SK-N-SH treated with all-trans-retinoic acid at 6 μM for 48 hours (cell line): ENCODE measurements at regions not wholly inside any gene's neighbourhood (a gene's known extent, or its start where the extent isn't known, plus 50 kb on each side); places are given as distances from the start of the nearest gene placed in this dataset.

Experiments
- ATAC-seq: fragments of 200-7000 bp; cut with Tn5 transposase; 3 replicates; pipeline ENCODE4 v1.9.1; 2020; ENCODE audit warnings: mild to moderate bottlenecking, moderate library complexity
- ARNTL ChIP-seq: fragments of 450-650 bp; formaldehyde crosslinking; IDR thresholded peaks from 2 replicates; pipeline ENCODE4 v1.5.0; 2020; ENCODE audit warnings: low read depth, mild to moderate bottlenecking, moderate library complexity, borderline replicate concordance
- BACH2 ChIP-seq: fragments of 250-450 bp; sonication (Bioruptor Pico); IDR thresholded peaks from 2 replicates; pipeline ENCODE4 v1.9.0; 2021; ENCODE audit warnings: mild to moderate bottlenecking, borderline replicate concordance
- CREB5 ChIP-seq: fragments of 250-450 bp; sonication (Bioruptor Pico); IDR thresholded peaks from 2 replicates; pipeline ENCODE4 v1.5.1; 2020; ENCODE audit warnings: low read depth, mild to moderate bottlenecking, moderate library complexity
- CSDC2 ChIP-seq: fragments of 250-450 bp; sonication (Bioruptor Pico); IDR thresholded peaks from 2 replicates; pipeline ENCODE4 v1.5.0; 2020; ENCODE audit warnings: mild to moderate bottlenecking, moderate library complexity
- CSRNP3 ChIP-seq: fragments of 250-450 bp; sonication (Bioruptor Pico); IDR thresholded peaks from 2 replicates; pipeline ENCODE4 v1.5.1; 2021; ENCODE audit warnings: mild to moderate bottlenecking, moderate library complexity
- ESRRG ChIP-seq: fragments of 250-450 bp; sonication (Bioruptor Pico); IDR thresholded peaks from 2 replicates; pipeline ENCODE4 v1.6.1; 2021; ENCODE audit warnings: mild to moderate bottlenecking
- GLIS3 ChIP-seq: fragments of 250-450 bp; sonication (Bioruptor Pico); IDR thresholded peaks from 2 replicates; pipeline ENCODE4 v1.5.0; 2020; ENCODE audit warnings: mild to moderate bottlenecking, moderate library complexity
- ISL1 ChIP-seq: fragments of 250-450 bp; sonication (Bioruptor Pico); IDR thresholded peaks from 2 replicates; pipeline ENCODE4 v2.1.2; 2022; ENCODE audit warnings: mild to moderate bottlenecking, moderate library complexity
- OSR1 ChIP-seq: fragments of 250-450 bp; sonication (Bioruptor Pico); IDR thresholded peaks from 2 replicates; pipeline ENCODE4 v1.8.0; 2022; ENCODE audit warnings: moderate library complexity, mild to moderate bottlenecking, inconsistent platforms
- PATZ1 ChIP-seq: fragments of 250-450 bp; sonication (Bioruptor Pico); IDR thresholded peaks from 2 replicates; pipeline ENCODE4 v1.8.0; 2020; ENCODE audit warnings: mild to moderate bottlenecking, moderate library complexity, borderline replicate concordance
- POU6F1 ChIP-seq: fragments of 250-450 bp; sonication (Bioruptor Pico); IDR thresholded peaks from 2 replicates; pipeline ENCODE4 v1.8.0; 2021; ENCODE audit warnings: low read depth, mild to moderate bottlenecking, moderate library complexity, borderline replicate concordance
- PPARA ChIP-seq: fragments of 250-450 bp; sonication (Bioruptor Pico); IDR thresholded peaks from 2 replicates; pipeline ENCODE4 v1.5.0; 2020; ENCODE audit warnings: mild to moderate bottlenecking, borderline replicate concordance
- RARB ChIP-seq: fragments of 250-450 bp; sonication (Bioruptor Pico); IDR thresholded peaks from 2 replicates; pipeline ENCODE4 v1.8.0; 2021; ENCODE audit warnings: mild to moderate bottlenecking, moderate library complexity
- SNAI2 ChIP-seq: fragments of 250-450 bp; sonication (Bioruptor Pico); IDR thresholded peaks from 2 replicates; pipeline ENCODE4 v1.5.0; 2020; ENCODE audit warnings: mild to moderate bottlenecking, moderate library complexity
- TCF4 ChIP-seq: fragments of 250-450 bp; sonication (Bioruptor Pico); IDR thresholded peaks from 2 replicates; pipeline ENCODE4 v1.8.0; 2021; ENCODE audit warnings: mild to moderate bottlenecking, moderate library complexity, borderline replicate concordance
- TOX ChIP-seq: fragments of 250-450 bp; sonication (Bioruptor Pico); IDR thresholded peaks from 2 replicates; pipeline ENCODE4 v1.8.0; 2021; ENCODE audit warnings: mild to moderate bottlenecking, moderate library complexity, borderline replicate concordance
- TSHZ2 ChIP-seq: fragments of 250-450 bp; sonication (Bioruptor Pico); IDR thresholded peaks from 2 replicates; pipeline ENCODE4 v1.5.0; 2020; ENCODE audit warnings: mild to moderate bottlenecking, moderate library complexity
- ZFP3 ChIP-seq: fragments of 250-450 bp; sonication (Bioruptor Pico); IDR thresholded peaks from 2 replicates; pipeline ENCODE4 v1.5.0; 2020; ENCODE audit warnings: mild to moderate bottlenecking, moderate library complexity
- ZFP30 ChIP-seq: fragments of 450-650 bp; formaldehyde crosslinking; IDR thresholded peaks from 2 replicates; pipeline ENCODE4 v1.5.0; 2022; ENCODE audit warnings: mild to moderate bottlenecking, moderate library complexity
- ZNF565 ChIP-seq: fragments of 450-650 bp; formaldehyde crosslinking; conservative IDR thresholded peaks from 2 replicates; pipeline ENCODE4 v1.5.0; 2020; ENCODE audit warnings: low read depth, mild to moderate bottlenecking, moderate library complexity
- ZNF70 ChIP-seq: fragments of 450-650 bp; formaldehyde crosslinking; IDR thresholded peaks from 2 replicates; pipeline ENCODE4 v1.5.0; 2020; ENCODE audit warnings: mild to moderate bottlenecking, moderate library complexity
- ZNF8 ChIP-seq: fragments of 450-650 bp; formaldehyde crosslinking; IDR thresholded peaks from 2 replicates; pipeline ENCODE4 v1.5.0; 2020; ENCODE audit warnings: mild to moderate bottlenecking, moderate library complexity

GRCh38 chr4:185892165-185892564 lies 80.2 kb upstream of the SORBS2 start:
- TF ChIP-seq CSDC2 (CRISPR knock-in tag) (no peak), ZNF70 (CRISPR knock-in tag) (no peak)

GRCh38 chr4:185893500-185893899 lies 81.5 kb upstream of the SORBS2 start:
- ATAC-seq = no peak
- no peak for TF ChIP-seq CREB5 (CRISPR knock-in tag)
- TF ChIP-seq CSDC2 (CRISPR knock-in tag) = no peak
- TF ChIP-seq ISL1 (CRISPR knock-in tag) = no peak
- TF ChIP-seq ZNF8 (CRISPR knock-in tag) = no peak
- no peak for TF ChIP-seq BACH2 (CRISPR knock-in tag)
- no peak for TF ChIP-seq OSR1 (CRISPR knock-in tag)
- TF ChIP-seq POU6F1 (CRISPR knock-in tag) = no peak
- TF ChIP-seq PATZ1 (CRISPR knock-in tag) = no peak
- no peak for TF ChIP-seq ARNTL (CRISPR knock-in tag)

More at GRCh38 chr4:185892165-185892564, 80.2 kb upstream of the SORBS2 start:
- ATAC-seq = no peak

- ATAC-seq = no peak
- TF ChIP-seq SNAI2 (CRISPR knock-in tag) (no peak), PATZ1 (CRISPR knock-in tag) (no peak), RARB (no peak), CSDC2 (CRISPR knock-in tag) (no peak), ISL1 (CRISPR knock-in tag) (no peak), PPARA (CRISPR knock-in tag) (no peak), POU6F1 (CRISPR knock-in tag) (no peak), ARNTL (CRISPR knock-in tag) (no peak), ESRRG (CRISPR knock-in tag) (no peak), CSRNP3 (no peak), ZNF70 (CRISPR knock-in tag) (no peak), TCF4 (CRISPR knock-in tag) (no peak), ZNF8 (CRISPR knock-in tag) (no peak), ZFP30 (no peak), ZNF565 (CRISPR knock-in tag) (no peak), ZFP3 (no peak), CREB5 (CRISPR knock-in tag) (no peak), GLIS3 (CRISPR knock-in tag) (no peak), TOX (CRISPR knock-in tag) (no peak), TSHZ2 (CRISPR knock-in tag) (no peak)
Measured at GRCh38 chr4:185894481-185894880, 82.5 kb upstream of the SORBS2 start.
